WERI-Rb-1 (cell line): ENCODE measurements at regions not wholly inside any gene's neighbourhood (a gene's known extent, or its start where the extent isn't known, plus 50 kb on each side); places are given as distances from the start of the nearest gene placed in this dataset.

Experiments used
- DNase-seq: peaks from one replicate; pipeline ENCODE4 v3.0.0-alpha.2; 2020
- H3K27ac ChIP-seq: fragments of 250-450 bp; sonication (Bioruptor Pico); 2 replicates; pipeline ENCODE4 v1.5.1; 2020; ENCODE audit warnings: mild to moderate bottlenecking, moderate library complexity
- H3K27me3 ChIP-seq: fragments of 250-450 bp; sonication (Bioruptor Pico); 2 replicates; pipeline ENCODE4 v1.5.1; 2021; ENCODE audit warnings: mild to moderate bottlenecking, low read depth, moderate library complexity; ENCODE audit not compliant: insufficient read depth, severe bottlenecking
- H3K36me3 ChIP-seq: fragments of 250-450 bp; sonication (Bioruptor Pico); 2 replicates; pipeline ENCODE4 v1.5.1; 2020; ENCODE audit warnings: mild to moderate bottlenecking, moderate library complexity
- H3K4me3 ChIP-seq: 2 replicates; pipeline ENCODE4 v1.5.1; 2011; ENCODE audit warnings: low read depth, mild to moderate bottlenecking, control low read depth, low read length
- H3K9me3 ChIP-seq: fragments of 250-450 bp; sonication (Bioruptor Pico); 2 replicates; pipeline ENCODE4 v1.5.1; 2021; ENCODE audit warnings: mild to moderate bottlenecking, moderate library complexity; ENCODE audit not compliant: severe bottlenecking
- CTCF ChIP-seq: IDR thresholded peaks from 2 replicates; pipeline ENCODE4 v1.5.1; 2011; ENCODE audit warnings: low read depth, mild to moderate bottlenecking, control low read depth, inconsistent platforms, low read length

GRCh38 chr3:163347944-163348343 lies 1730.4 kb downstream of the SI start:
- TF ChIP-seq CTCF = no peak
- no peaks in the 10 kb centered on the region for H3K36me3 ChIP-seq
- no peaks in the 10 kb centered on the region for H3K27me3 ChIP-seq
- no peak overlapping the region for H3K27ac ChIP-seq
- DNase-seq = no peak
- no peak overlapping the region for H3K4me3 ChIP-seq
- H3K9me3 ChIP-seq = no peaks in the 10 kb centered on the region

DNA sequence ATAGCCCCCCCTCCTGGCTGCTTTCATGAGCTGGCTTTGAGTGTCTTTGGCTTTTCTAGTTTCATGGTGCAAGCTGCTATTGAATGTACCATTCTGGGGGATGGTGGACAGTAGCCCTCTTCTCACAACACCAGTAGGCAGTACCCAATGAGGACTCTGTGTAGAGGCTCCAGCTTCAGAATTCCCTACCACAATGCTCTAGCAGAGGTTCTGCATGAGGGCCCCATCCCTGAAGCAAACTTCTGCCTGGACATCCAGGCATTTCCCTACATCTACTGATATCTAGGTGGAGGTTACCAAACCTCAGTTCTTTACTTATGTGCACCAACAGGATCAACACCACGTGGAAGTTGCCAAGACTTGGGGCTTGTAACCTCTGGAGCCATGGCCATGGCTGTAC lies 1742.9 kb downstream of the SI start:
- Histone ChIP-seq H3K36me3 (no peaks in the 10 kb centered on the region), H3K9me3 (peaks cover 12% of the 10 kb centered on the region), H3K4me3 (no peak overlapping the region), H3K27ac (no peak overlapping the region), H3K27me3 (no peaks in the 10 kb centered on the region)
- TF ChIP-seq CTCF = no peak
- no peak for DNase-seq

DNA sequence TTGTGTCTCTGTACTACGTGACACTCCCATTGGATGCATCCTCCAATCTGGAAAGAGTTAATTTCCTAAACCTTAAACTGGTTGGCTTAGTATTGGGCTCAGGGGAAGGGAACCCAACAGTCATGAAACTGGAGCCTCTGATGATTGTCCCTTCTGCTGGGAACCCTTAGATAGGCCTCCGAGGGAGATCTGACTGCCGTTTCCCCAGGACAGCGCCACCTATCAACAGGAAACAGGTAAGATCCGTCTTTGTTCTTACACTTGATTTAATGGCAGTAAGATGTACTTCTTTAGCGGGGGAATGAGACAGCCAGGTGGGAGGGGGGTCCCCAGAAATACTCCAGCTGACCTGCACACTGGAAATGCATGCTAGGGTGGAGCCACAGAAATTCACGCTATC lies 1749.6 kb downstream of the SI start:
- Histone ChIP-seq H3K4me3 (no peak overlapping the region), H3K9me3 (no peaks in the 10 kb centered on the region), H3K27me3 (no peaks in the 10 kb centered on the region), H3K36me3 (no peaks in the 10 kb centered on the region), H3K27ac (no peak overlapping the region)
- no peak for DNase-seq
- TF ChIP-seq CTCF = 0 out of 2 replicates have a peak, but pooled peaks have one; percentile 6

DNA sequence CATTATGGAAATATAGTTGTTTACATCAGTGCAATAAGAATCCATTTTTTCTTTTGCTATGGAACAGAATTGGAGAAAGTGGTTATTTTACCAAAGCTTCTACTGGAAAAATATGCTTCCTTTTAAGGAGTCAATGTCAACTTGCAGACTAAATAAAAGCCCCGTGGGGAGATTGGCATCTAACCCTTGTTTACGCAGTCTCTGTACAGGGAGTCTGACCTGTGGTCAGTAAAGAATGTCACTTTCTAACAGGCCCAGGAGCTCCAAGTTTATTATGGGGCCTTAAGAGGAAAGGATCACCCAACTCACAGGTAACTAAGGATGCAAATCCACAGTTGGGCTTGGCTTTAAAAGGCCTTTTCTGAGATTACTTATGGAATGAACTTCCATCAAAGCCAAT lies 1751.2 kb downstream of the SI start:
- no peaks in the 10 kb centered on the region for H3K9me3 ChIP-seq
- no peak for TF ChIP-seq CTCF
- no peak overlapping the region for H3K4me3 ChIP-seq
- H3K27ac ChIP-seq = no peak overlapping the region
- no peaks in the 10 kb centered on the region for H3K36me3 ChIP-seq
- no peaks in the 10 kb centered on the region for H3K27me3 ChIP-seq
- DNase-seq = no peak

GRCh38 chr3:163315786-163316185 lies 1762.5 kb downstream of the SI start:
- Histone ChIP-seq H3K27me3 (no peaks in the 10 kb centered on the region), H3K9me3 (no peaks in the 10 kb centered on the region), H3K27ac (no peak overlapping the region), H3K36me3 (no peaks in the 10 kb centered on the region), H3K4me3 (no peak overlapping the region)
- no peak for TF ChIP-seq CTCF
- no peak for DNase-seq

- no peak for TF ChIP-seq CTCF
- DNase-seq = no peak
- H3K27ac ChIP-seq = no peak overlapping the region
- no peaks in the 10 kb centered on the region for H3K9me3 ChIP-seq
- H3K27me3 ChIP-seq = no peaks in the 10 kb centered on the region
- H3K4me3 ChIP-seq = no peak overlapping the region
- no peaks in the 10 kb centered on the region for H3K36me3 ChIP-seq
Measured at GRCh38 chr3:163306405-163306804, 1771.9 kb downstream of the SI start.
